Liver (tissue), 3 donors: ENCODE measurements at regions not wholly inside any gene's neighbourhood (a gene's known extent, or its start where the extent isn't known, plus 50 kb on each side); places are given as distances from the start of the nearest gene placed in this dataset.

ENCODE experiments used
- ATF3 ChIP-seq: IDR thresholded peaks from 2 replicates; pipeline ENCODE4 v1.6.1; 2016; ENCODE audit warnings: antibody characterized with exemption
- CTCF ChIP-seq: fragments of 150-350 bp; IDR thresholded peaks from 2 replicates; pipeline ENCODE4 v1.5.1; 2017; ENCODE audit warnings: improper control_type of control experiment, low read depth, low read length; ENCODE audit not compliant: missing input control
- EGR1 ChIP-seq, 2 donors: IDR thresholded peaks; 2 replicates each; pipeline ENCODE4 v1.6.1; 2016 to 2018; ENCODE audit warnings: antibody characterized with exemption in 2 of 2, low read depth in 2 of 2
- FOXA1 ChIP-seq: IDR thresholded peaks from 2 replicates; pipeline ENCODE4 v1.6.1; 2016; ENCODE audit warnings: antibody characterized with exemption
- GABPA ChIP-seq, 2 donors: IDR thresholded peaks in 1 of 2; conservative IDR thresholded peaks in 1 of 2; 2 replicates each; pipeline ENCODE4 v1.6.1; 2016; ENCODE audit warnings: antibody characterized with exemption in 2 of 2, mild to moderate bottlenecking in 1 of 2, moderate library complexity in 1 of 2
- JUND ChIP-seq, 2 donors: IDR thresholded peaks; 2 replicates each; pipeline ENCODE4 v1.6.1; 2016; ENCODE audit warnings: antibody characterized with exemption in 2 of 2
- MAX ChIP-seq: IDR thresholded peaks from 2 replicates; pipeline ENCODE4 v1.6.1; 2016; ENCODE audit warnings: antibody characterized with exemption
- NR2F2 ChIP-seq: IDR thresholded peaks from 2 replicates; pipeline ENCODE4 v1.6.1; 2016; ENCODE audit warnings: antibody characterized with exemption
- REST ChIP-seq: IDR thresholded peaks from 2 replicates; pipeline ENCODE4 v1.6.1; 2016; ENCODE audit warnings: antibody characterized with exemption, mild to moderate bottlenecking
- SP1 ChIP-seq: IDR thresholded peaks from 2 replicates; pipeline ENCODE4 v1.6.1; 2018; ENCODE audit warnings: antibody characterized with exemption, mild to moderate bottlenecking
- TAF1 ChIP-seq: conservative IDR thresholded peaks from 2 replicates; pipeline ENCODE4 v1.6.1; 2016; ENCODE audit warnings: antibody characterized with exemption, mild to moderate bottlenecking
- ZBTB33 ChIP-seq: IDR thresholded peaks from 2 replicates; pipeline ENCODE4 v1.6.1; 2016; ENCODE audit warnings: antibody characterized with exemption
- donor health status: healthy.
- donor health status: healthy.

DNA sequence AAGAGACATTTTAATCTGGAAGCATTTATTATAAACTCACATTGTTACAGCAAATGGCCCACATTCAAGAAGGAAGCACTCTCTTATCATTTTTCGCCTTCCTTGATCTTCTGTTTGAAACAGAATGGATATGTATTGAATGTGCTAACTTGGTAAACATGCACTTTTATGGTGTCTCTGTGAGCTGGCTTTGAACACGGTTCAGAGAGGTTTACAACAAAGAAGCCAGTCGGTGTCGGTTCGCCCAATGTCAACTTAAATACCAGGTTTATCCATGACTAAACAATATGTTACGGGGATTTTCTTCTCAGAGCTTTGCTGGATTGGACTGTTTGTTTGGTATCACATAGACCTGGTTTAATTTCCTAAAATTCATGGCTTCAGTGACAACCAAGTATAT lies 226.4 kb downstream of the TGFB2 start:
- TF ChIP-seq CTCF (no peak), SP1 (no peak), MAX (no peak), FOXA1 (no peak), NR2F2 (no peak), ATF3 (no peak), TAF1 (no peak), JUND (IDR thresholded peaks at IDR 0.05) (no peak), GABPA (IDR thresholded peaks at IDR 0.05 in 1 of 2, conservative IDR thresholded peaks at IDR 0.05 in 1 of 2) (no peak), REST (no peak), ZBTB33 (no peak), EGR1 (IDR thresholded peaks at IDR 0.05; ENCODE audit: low read depth in 2 of 2) (no peak)
